ENCODE measurements at regions not wholly inside any gene's neighbourhood (a gene's known extent, or its start where the extent isn't known, plus 50 kb on each side); places are given as distances from the start of the nearest gene placed in this dataset.

- DNase-seq (no peak), ATAC-seq (no peak)
- peaks cover 3% of the 10 kb centered on the region for H3K36me3 Mint-ChIP-seq (ENCODE audit: low read depth)
- no peak overlapping the region for H3K27ac Mint-ChIP-seq
- no peaks in the 10 kb centered on the region for H3K27me3 Mint-ChIP-seq
- no peak overlapping the region for H3K4me3 Mint-ChIP-seq
- H3K4me1 Mint-ChIP-seq: no peaks in the 10 kb centered on the region
- H3K9me3 Mint-ChIP-seq: peaks cover 44% of the 10 kb centered on the region
Measured at GRCh38 chr7:68121056-68121455, 1124.4 kb downstream of the TYW1 start.

- no peak for DNase-seq
- H3K4me3 Mint-ChIP-seq: no peak overlapping the region
- no peaks in the 10 kb centered on the region for H3K27me3 Mint-ChIP-seq
- no peaks in the 10 kb centered on the region for H3K4me1 Mint-ChIP-seq
- ATAC-seq: no peak
- peaks cover 39% of the 10 kb centered on the region for H3K9me3 Mint-ChIP-seq
- H3K27ac Mint-ChIP-seq: no peak overlapping the region
- H3K36me3 Mint-ChIP-seq (ENCODE audit: low read depth): peaks cover 3% of the 10 kb centered on the region
Measured at GRCh38 chr7:68121655-68122054, 1125.0 kb downstream of the TYW1 start.

GRCh38 chr7:68122801-68123200 lies 1126.2 kb downstream of the TYW1 start:
- Mint-ChIP-seq H3K36me3 (ENCODE audit: low read depth) (peaks cover 3% of the 10 kb centered on the region), H3K27me3 (no peaks in the 10 kb centered on the region), H3K4me3 (no peak overlapping the region)

GRCh38 chr7:68125168-68125567 lies 1128.5 kb downstream of the TYW1 start:
- ATAC-seq (no peak), DNase-seq (no peak)
- Mint-ChIP-seq H3K27me3 (no peaks in the 10 kb centered on the region), H3K4me1 (no peaks in the 10 kb centered on the region), H3K4me3 (no peak overlapping the region), H3K27ac (no peak overlapping the region), H3K36me3 (ENCODE audit: low read depth) (no peaks in the 10 kb centered on the region), H3K9me3 (peaks cover 30% of the 10 kb centered on the region)

More at GRCh38 chr7:68122801-68123200, 1126.2 kb downstream of the TYW1 start:
- peaks cover 39% of the 10 kb centered on the region for H3K9me3 Mint-ChIP-seq
- ATAC-seq (no peak), DNase-seq (no peak)
- H3K4me1 Mint-ChIP-seq: no peaks in the 10 kb centered on the region
- H3K27ac Mint-ChIP-seq: no peak overlapping the region

- peaks cover 15% of the 10 kb centered on the region for H3K9me3 Mint-ChIP-seq
- DNase-seq: no peak
- H3K36me3 Mint-ChIP-seq (ENCODE audit: low read depth): no peaks in the 10 kb centered on the region
- no peak for ATAC-seq
- H3K27me3 Mint-ChIP-seq: no peaks in the 10 kb centered on the region
- H3K4me1 Mint-ChIP-seq: no peaks in the 10 kb centered on the region
- H3K27ac Mint-ChIP-seq: no peak overlapping the region
- H3K4me3 Mint-ChIP-seq: no peak overlapping the region
Measured at GRCh38 chr7:68133045-68133444, 1136.4 kb downstream of the TYW1 start.

- no peak for DNase-seq
- ATAC-seq: no peak
- no peaks in the 10 kb centered on the region for H3K4me1 Mint-ChIP-seq
- no peak overlapping the region for H3K4me3 Mint-ChIP-seq
- H3K27me3 Mint-ChIP-seq: no peaks in the 10 kb centered on the region
- H3K9me3 Mint-ChIP-seq: peaks cover 29% of the 10 kb centered on the region
- H3K27ac Mint-ChIP-seq: no peak overlapping the region
- no peaks in the 10 kb centered on the region for H3K36me3 Mint-ChIP-seq (ENCODE audit: low read depth)
Measured at GRCh38 chr7:68143345-68143744, 1146.7 kb downstream of the TYW1 start.

- ATAC-seq (no peak), DNase-seq (no peak)
- Mint-ChIP-seq H3K4me3 (no peak overlapping the region), H3K27ac (no peak overlapping the region), H3K27me3 (no peaks in the 10 kb centered on the region), H3K9me3 (peaks cover 32% of the 10 kb centered on the region), H3K36me3 (ENCODE audit: low read depth) (no peaks in the 10 kb centered on the region), H3K4me1 (no peaks in the 10 kb centered on the region)
Measured at GRCh38 chr7:68146983-68147382, 1150.3 kb downstream of the TYW1 start.

- peaks cover 30% of the 10 kb centered on the region for H3K9me3 Mint-ChIP-seq
- DNase-seq (no peak), ATAC-seq (no peak)
- no peaks in the 10 kb centered on the region for H3K4me1 Mint-ChIP-seq
- no peak overlapping the region for H3K4me3 Mint-ChIP-seq
- no peaks in the 10 kb centered on the region for H3K27me3 Mint-ChIP-seq
- H3K36me3 Mint-ChIP-seq (ENCODE audit: low read depth): no peaks in the 10 kb centered on the region
- H3K27ac Mint-ChIP-seq: no peak overlapping the region
Measured at GRCh38 chr7:68147614-68148238, 1151.1 kb downstream of the TYW1 start.

GRCh38 chr7:68148440-68148839 lies 1151.8 kb downstream of the TYW1 start:
- no peak for DNase-seq
- Mint-ChIP-seq H3K9me3 (peaks cover 24% of the 10 kb centered on the region), H3K4me3 (no peak overlapping the region), H3K27ac (no peak overlapping the region), H3K4me1 (no peaks in the 10 kb centered on the region), H3K27me3 (no peaks in the 10 kb centered on the region), H3K36me3 (ENCODE audit: low read depth) (no peaks in the 10 kb centered on the region)
- ATAC-seq: no peak

GRCh38 chr7:68152205-68152604 lies 1155.6 kb downstream of the TYW1 start:
- no peak overlapping the region for H3K4me3 Mint-ChIP-seq
- no peak overlapping the region for H3K27ac Mint-ChIP-seq
- peaks cover 16% of the 10 kb centered on the region for H3K9me3 Mint-ChIP-seq
- H3K36me3 Mint-ChIP-seq (ENCODE audit: low read depth): no peaks in the 10 kb centered on the region
- no peaks in the 10 kb centered on the region for H3K27me3 Mint-ChIP-seq
- ATAC-seq: no peak
- H3K4me1 Mint-ChIP-seq: no peaks in the 10 kb centered on the region
- no peak for DNase-seq

GRCh38 chr7:68155676-68156075 lies 1159.0 kb downstream of the TYW1 start:
- DNase-seq (no peak), ATAC-seq (no peak)
- H3K27ac Mint-ChIP-seq: no peak overlapping the region
- H3K36me3 Mint-ChIP-seq (ENCODE audit: low read depth): no peaks in the 10 kb centered on the region
- no peak overlapping the region for H3K4me3 Mint-ChIP-seq
- no peaks in the 10 kb centered on the region for H3K4me1 Mint-ChIP-seq
- no peaks in the 10 kb centered on the region for H3K27me3 Mint-ChIP-seq
- peaks cover 20% of the 10 kb centered on the region for H3K9me3 Mint-ChIP-seq

- Mint-ChIP-seq H3K27ac (no peak overlapping the region), H3K4me3 (no peak overlapping the region), H3K27me3 (no peaks in the 10 kb centered on the region), H3K4me1 (no peaks in the 10 kb centered on the region), H3K9me3 (peaks cover 17% of the 10 kb centered on the region), H3K36me3 (ENCODE audit: low read depth) (no peaks in the 10 kb centered on the region)
- DNase-seq: no peak
- ATAC-seq: no peak
Measured at GRCh38 chr7:68158686-68159295, 1162.2 kb downstream of the TYW1 start.

GRCh38 chr7:68162712-68163111 lies 1166.1 kb downstream of the TYW1 start:
- Mint-ChIP-seq H3K9me3 (peaks cover 22% of the 10 kb centered on the region), H3K4me1 (no peaks in the 10 kb centered on the region), H3K4me3 (no peak overlapping the region), H3K36me3 (ENCODE audit: low read depth) (no peaks in the 10 kb centered on the region), H3K27me3 (no peaks in the 10 kb centered on the region), H3K27ac (no peak overlapping the region)
- DNase-seq: no peak
- no peak for ATAC-seq

- DNase-seq: no peak
- H3K4me3 Mint-ChIP-seq: no peak overlapping the region
Measured at GRCh38 chr7:68166525-68166924, 1169.9 kb downstream of the TYW1 start.

GRCh38 chr7:68173513-68173912 lies 1176.9 kb downstream of the TYW1 start:
- Mint-ChIP-seq H3K4me3 (no peak overlapping the region), H3K9me3 (no peaks in the 10 kb centered on the region), H3K27me3 (no peaks in the 10 kb centered on the region), H3K36me3 (ENCODE audit: low read depth) (no peaks in the 10 kb centered on the region), H3K4me1 (no peaks in the 10 kb centered on the region), H3K27ac (no peak overlapping the region)
- ATAC-seq: no peak
- DNase-seq: no peak

More at GRCh38 chr7:68166525-68166924, 1169.9 kb downstream of the TYW1 start:
- Mint-ChIP-seq H3K27ac (no peak overlapping the region), H3K27me3 (no peaks in the 10 kb centered on the region), H3K36me3 (ENCODE audit: low read depth) (no peaks in the 10 kb centered on the region), H3K4me1 (no peaks in the 10 kb centered on the region), H3K9me3 (peaks cover 12% of the 10 kb centered on the region)
- no peak for ATAC-seq
